GM12878 (cell line): ENCODE measurements at regions not wholly inside any gene's neighbourhood (a gene's known extent, or its start where the extent isn't known, plus 50 kb on each side); places are given as distances from the start of the nearest gene placed in this dataset.

Source experiments
- ATAC-seq: fragments of 200-7000 bp; cut with Tn5 transposase; 3 replicates; pipeline ENCODE4 v1.9.1; 2020; ENCODE audit warnings: mild to moderate bottlenecking, moderate library complexity
- BruUV-seq: library from RNA; stranded (reverse); fragments of 400-500 nt; replicated peaks from 2 replicates; lab custom pipeline; 2021; lab: Mats Ljungman, UMichigan
- CTCF ChIA-PET: fragments of 300-600 bp; sonication (Branson Sonifier 250); formaldehyde crosslinking; extraction: SDS; loops from one replicate; lab custom pipeline; 2021; ENCODE audit warnings: inconsistent platforms; lab: Yijun Ruan, JAX
- POLR2A ChIA-PET: fragments of 350-600 bp; formaldehyde crosslinking; extraction: SDS; loops from one replicate; lab custom pipeline; 2021; ENCODE audit warnings: inconsistent platforms; lab: Charles Lee
- RAD21 ChIA-PET: fragments of 300-600 bp; sonication (Branson Sonifier 250); formaldehyde crosslinking; loops from one replicate; lab custom pipeline; 2023; ENCODE audit warnings: antibody characterized with exemption; ENCODE audit not compliant: unreplicated experiment; lab: Charles Lee
- SMC1A ChIA-PET: fragments of 300-600 bp; sonication (Branson Sonifier 250); formaldehyde crosslinking; loops from one replicate; lab custom pipeline; 2023; ENCODE audit not compliant: unreplicated experiment, uncharacterized antibody; lab: Charles Lee
- DNase-seq: peaks from one replicate; pipeline ENCODE4 v3.0.0-alpha.2; 2011; ENCODE audit warnings: low read depth, low spot score
- FAIRE-seq: peaks from 3 replicates; lab custom pipeline; 2011; peaks lifted over from hg19 to GRCh38; lab: Jason Lieb, UNC
- H2AFZ ChIP-seq: 2 replicates; pipeline ENCODE4 v1.6.0; 2011; ENCODE audit warnings: low read depth, low read length, control low read depth; ENCODE audit not compliant: control insufficient read depth
- H3K27ac ChIP-seq: 2 replicates; pipeline ENCODE4 v1.5.1; 2011; ENCODE audit warnings: control low read depth; ENCODE audit not compliant: control insufficient read depth, insufficient read depth
- H3K27me3 ChIP-seq, 2 experiments: replicated peaks in 1 of 2; 2 replicates each; pipeline versions ENCODE4 v1.6.0 to v1.6.1; 2011; ENCODE audit warnings: low read length in 1 of 2; ENCODE audit not compliant: control insufficient read depth in 2 of 2, insufficient read depth in 2 of 2
- H3K36me3 ChIP-seq, 2 experiments: 2 replicates each; pipeline ENCODE4 v1.5.1; 2011; ENCODE audit warnings: low read length in 1 of 2; ENCODE audit not compliant: control insufficient read depth in 2 of 2, insufficient read depth in 2 of 2
- H3K4me1 ChIP-seq: 2 replicates; pipeline ENCODE4 v1.6.1; 2011; ENCODE audit warnings: mild to moderate bottlenecking, low read length, moderate library complexity, mixed read lengths; ENCODE audit not compliant: control insufficient read depth, insufficient read depth
- H3K4me2 ChIP-seq: 2 replicates; pipeline ENCODE4 v1.6.0; 2011; ENCODE audit warnings: control low read depth; ENCODE audit not compliant: control insufficient read depth, insufficient read depth
- H3K4me3 ChIP-seq: fragments of 200-600 bp; sonication (generic); 2 replicates; pipeline ENCODE4 v1.5.1; 2016
- H3K79me2 ChIP-seq: 2 replicates; pipeline ENCODE4 v1.6.0; 2011; ENCODE audit warnings: low read length; ENCODE audit not compliant: control insufficient read depth, insufficient read depth
- H3K9ac ChIP-seq: 2 replicates; pipeline ENCODE4 v1.8.0; 2011; ENCODE audit warnings: low read length, control low read depth, mixed read lengths; ENCODE audit not compliant: control insufficient read depth, insufficient read depth
- H3K9me3 ChIP-seq: replicated peaks from 3 replicates; pipeline ENCODE4 v1.5.1; 2011; ENCODE audit warnings: mild to moderate bottlenecking, low read length; ENCODE audit not compliant: control insufficient read depth, insufficient read depth
- H4K20me1 ChIP-seq: 2 replicates; pipeline ENCODE4 v1.6.0; 2011; ENCODE audit not compliant: control insufficient read depth, insufficient read depth
- DPF2 ChIP-seq: fragments of 450-650 bp; IDR thresholded peaks from 2 replicates; pipeline ENCODE4 v1.6.1; 2017; ENCODE audit warnings: mild to moderate bottlenecking
- JUND ChIP-seq: IDR thresholded peaks from 2 replicates; pipeline ENCODE4 v1.6.1; 2012; ENCODE audit warnings: low read depth, mild to moderate bottlenecking, low read length, improper control_type of control experiment, moderate library complexity
- MYB ChIP-seq: fragments of 150-350 bp; IDR thresholded peaks from 2 replicates; pipeline ENCODE4 v1.6.1; 2014; ENCODE audit warnings: mild to moderate bottlenecking, low read depth, low read length, borderline replicate concordance
- POLR2A ChIP-seq: IDR thresholded peaks from 2 replicates; pipeline ENCODE4 v1.6.1; 2011; ENCODE audit warnings: low read depth, mild to moderate bottlenecking, low read length
- RCOR1 ChIP-seq: conservative IDR thresholded peaks from 2 replicates; pipeline ENCODE4 v1.6.1; 2012; ENCODE audit warnings: low read depth, low read length, improper control_type of control experiment
- RFX5 ChIP-seq: IDR thresholded peaks from 2 replicates; pipeline ENCODE4 v1.6.1; 2011; ENCODE audit warnings: low read depth, low read length, improper control_type of control experiment
- SPI1 ChIP-seq: IDR thresholded peaks from 2 replicates; pipeline ENCODE4 v1.6.1; 2011; ENCODE audit warnings: low read depth, mild to moderate bottlenecking, low read length, moderate library complexity, borderline replicate concordance; ENCODE audit not compliant: insufficient read depth
- STAT3 ChIP-seq: IDR thresholded peaks from 2 replicates; pipeline ENCODE4 v1.6.1; 2011; ENCODE audit warnings: low read depth, low read length, improper control_type of control experiment
- TCF12 ChIP-seq: IDR thresholded peaks from 2 replicates; pipeline ENCODE4 v1.6.1; 2011; ENCODE audit warnings: low read depth, mild to moderate bottlenecking, low read length
- in situ Hi-C: fragments of 300-500 bp; cut with MboI; formaldehyde crosslinking; loops from 9 replicates; pipeline ENCODE4 v1.14.3; 2018; ENCODE audit warnings: mixed read lengths
- intact Hi-C: fragments of 100-400 bp; cut with micrococcal nuclease; formaldehyde crosslinking; loops from one replicate; pipeline ENCODE4 v1.14.2; 2022; ENCODE audit not compliant: unreplicated experiment
- TF ChIP-seq, protein P1 (sequence below): fragments of 450-650 bp; IDR thresholded peaks from 2 replicates; pipeline ENCODE4 v1.6.1; 2016; ENCODE audit warnings: mild to moderate bottlenecking, moderate library complexity, borderline replicate concordance
- TF ChIP-seq, protein P2 (sequence below): IDR thresholded peaks from 2 replicates; pipeline ENCODE4 v1.6.1; 2011; ENCODE audit warnings: mild to moderate bottlenecking, low read depth, low read length, moderate library complexity; ENCODE audit not compliant: insufficient replicate concordance
- TF ChIP-seq, protein P3 (sequence below): fragments of 450-650 bp; IDR thresholded peaks from 2 replicates; pipeline ENCODE4 v1.6.1; 2017; ENCODE audit warnings: low read depth, mild to moderate bottlenecking, moderate library complexity

DNA sequence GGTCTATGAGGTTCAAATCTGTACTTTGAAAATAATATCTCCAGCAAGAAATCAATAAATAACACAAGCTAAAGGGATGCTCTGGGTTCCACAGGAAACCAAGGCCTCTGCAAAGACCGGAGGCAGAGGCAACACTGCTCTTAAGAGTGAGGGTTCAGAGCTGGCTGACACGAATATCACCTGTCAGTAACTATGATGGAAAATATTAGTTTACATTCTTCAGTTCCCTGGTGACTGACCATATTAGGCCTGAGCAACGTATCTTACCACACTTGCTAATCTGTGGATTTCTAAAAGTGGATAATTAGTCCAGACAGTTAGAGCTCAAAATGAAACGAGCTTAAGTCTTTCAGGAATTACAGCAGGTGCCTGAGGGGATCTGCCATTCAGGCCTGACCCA lies 459.3 kb downstream of the HS3ST3B1 start (continued):
- TF ChIP-seq, protein P1, sequence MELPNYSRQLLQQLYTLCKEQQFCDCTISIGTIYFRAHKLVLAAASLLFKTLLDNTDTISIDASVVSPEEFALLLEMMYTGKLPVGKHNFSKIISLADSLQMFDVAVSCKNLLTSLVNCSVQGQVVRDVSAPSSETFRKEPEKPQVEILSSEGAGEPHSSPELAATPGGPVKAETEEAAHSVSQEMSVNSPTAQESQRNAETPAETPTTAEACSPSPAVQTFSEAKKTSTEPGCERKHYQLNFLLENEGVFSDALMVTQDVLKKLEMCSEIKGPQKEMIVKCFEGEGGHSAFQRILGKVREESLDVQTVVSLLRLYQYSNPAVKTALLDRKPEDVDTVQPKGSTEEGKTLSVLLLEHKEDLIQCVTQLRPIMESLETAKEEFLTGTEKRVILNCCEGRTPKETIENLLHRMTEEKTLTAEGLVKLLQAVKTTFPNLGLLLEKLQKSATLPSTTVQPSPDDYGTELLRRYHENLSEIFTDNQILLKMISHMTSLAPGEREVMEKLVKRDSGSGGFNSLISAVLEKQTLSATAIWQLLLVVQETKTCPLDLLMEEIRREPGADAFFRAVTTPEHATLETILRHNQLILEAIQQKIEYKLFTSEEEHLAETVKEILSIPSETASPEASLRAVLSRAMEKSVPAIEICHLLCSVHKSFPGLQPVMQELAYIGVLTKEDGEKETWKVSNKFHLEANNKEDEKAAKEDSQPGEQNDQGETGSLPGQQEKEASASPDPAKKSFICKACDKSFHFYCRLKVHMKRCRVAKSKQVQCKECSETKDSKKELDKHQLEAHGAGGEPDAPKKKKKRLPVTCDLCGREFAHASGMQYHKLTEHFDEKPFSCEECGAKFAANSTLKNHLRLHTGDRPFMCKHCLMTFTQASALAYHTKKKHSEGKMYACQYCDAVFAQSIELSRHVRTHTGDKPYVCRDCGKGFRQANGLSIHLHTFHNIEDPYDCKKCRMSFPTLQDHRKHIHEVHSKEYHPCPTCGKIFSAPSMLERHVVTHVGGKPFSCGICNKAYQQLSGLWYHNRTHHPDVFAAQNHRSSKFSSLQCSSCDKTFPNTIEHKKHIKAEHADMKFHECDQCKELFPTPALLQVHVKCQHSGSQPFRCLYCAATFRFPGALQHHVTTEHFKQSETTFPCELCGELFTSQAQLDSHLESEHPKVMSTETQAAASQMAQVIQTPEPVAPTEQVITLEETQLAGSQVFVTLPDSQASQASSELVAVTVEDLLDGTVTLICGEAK, result no peak
- TF ChIP-seq, protein P2, sequence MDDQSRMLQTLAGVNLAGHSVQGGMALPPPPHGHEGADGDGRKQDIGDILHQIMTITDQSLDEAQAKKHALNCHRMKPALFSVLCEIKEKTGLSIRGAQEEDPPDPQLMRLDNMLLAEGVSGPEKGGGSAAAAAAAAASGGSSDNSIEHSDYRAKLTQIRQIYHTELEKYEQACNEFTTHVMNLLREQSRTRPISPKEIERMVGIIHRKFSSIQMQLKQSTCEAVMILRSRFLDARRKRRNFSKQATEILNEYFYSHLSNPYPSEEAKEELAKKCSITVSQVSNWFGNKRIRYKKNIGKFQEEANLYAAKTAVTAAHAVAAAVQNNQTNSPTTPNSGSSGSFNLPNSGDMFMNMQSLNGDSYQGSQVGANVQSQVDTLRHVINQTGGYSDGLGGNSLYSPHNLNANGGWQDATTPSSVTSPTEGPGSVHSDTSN, result no peak

DNA sequence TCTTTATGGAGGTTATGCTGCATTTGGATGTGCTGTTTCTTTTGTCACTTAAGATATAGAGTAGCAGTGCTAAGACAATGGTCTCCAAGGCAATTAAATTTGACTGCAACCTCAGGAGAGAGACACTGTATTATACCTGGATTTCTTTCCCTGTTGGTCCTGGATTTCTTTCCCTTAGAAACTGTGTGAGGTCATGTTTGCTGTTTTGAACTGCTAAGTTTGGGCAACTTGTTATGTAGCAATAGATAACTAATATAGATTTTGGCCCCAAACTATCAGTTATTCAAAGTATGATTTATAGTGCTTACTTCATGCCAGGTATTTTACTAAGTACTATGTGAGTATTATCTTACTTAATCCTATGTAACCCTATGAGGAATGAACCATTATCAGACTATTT lies 458.4 kb downstream of the HS3ST3B1 start:
- H3K27ac ChIP-seq, result no peak overlapping the region
- POLR2A ChIA-PET, result no interaction called here
- H3K79me2 ChIP-seq, result no peaks in the 10 kb centered on the region
- CTCF ChIA-PET, result no interaction called here
- no TSS peak for BruUV-seq
- no peak overlapping the region for H3K4me2 ChIP-seq
- in situ Hi-C loops (no loop called here), intact Hi-C loops (no loop called here)
- TF ChIP-seq MYB (no peak), TCF12 (no peak), POLR2A (no peak), JUND (no peak), STAT3 (no peak), SPI1 (no peak), RCOR1 (no peak), DPF2 (no peak), RFX5 (no peak)
- TF ChIP-seq, protein P1, result no peak
- TF ChIP-seq, protein P3, sequence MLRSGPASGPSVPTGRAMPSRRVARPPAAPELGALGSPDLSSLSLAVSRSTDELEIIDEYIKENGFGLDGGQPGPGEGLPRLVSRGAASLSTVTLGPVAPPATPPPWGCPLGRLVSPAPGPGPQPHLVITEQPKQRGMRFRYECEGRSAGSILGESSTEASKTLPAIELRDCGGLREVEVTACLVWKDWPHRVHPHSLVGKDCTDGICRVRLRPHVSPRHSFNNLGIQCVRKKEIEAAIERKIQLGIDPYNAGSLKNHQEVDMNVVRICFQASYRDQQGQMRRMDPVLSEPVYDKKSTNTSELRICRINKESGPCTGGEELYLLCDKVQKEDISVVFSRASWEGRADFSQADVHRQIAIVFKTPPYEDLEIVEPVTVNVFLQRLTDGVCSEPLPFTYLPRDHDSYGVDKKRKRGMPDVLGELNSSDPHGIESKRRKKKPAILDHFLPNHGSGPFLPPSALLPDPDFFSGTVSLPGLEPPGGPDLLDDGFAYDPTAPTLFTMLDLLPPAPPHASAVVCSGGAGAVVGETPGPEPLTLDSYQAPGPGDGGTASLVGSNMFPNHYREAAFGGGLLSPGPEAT, result no peak
- no peaks in the 10 kb centered on the region for H4K20me1 ChIP-seq
- DNase-seq (no peak), ATAC-seq (no peak), FAIRE-seq (no peak)
- no peaks in the 10 kb centered on the region for H3K36me3 ChIP-seq
- no peaks in the 10 kb centered on the region for H3K9me3 ChIP-seq
- RAD21 ChIA-PET, result no interaction called here
- H3K4me1 ChIP-seq, result no peaks in the 10 kb centered on the region
- no peak overlapping the region for H3K4me3 ChIP-seq
- H3K27me3 ChIP-seq, result no peaks in the 10 kb centered on the region
- no peak overlapping the region for H2AFZ ChIP-seq
- SMC1A ChIA-PET, result no interaction called here
- H3K9ac ChIP-seq, result no peak overlapping the region
